ENCODE measurements at regions not wholly inside any gene's neighbourhood (a gene's known extent, or its start where the extent isn't known, plus 50 kb on each side); places are given as distances from the start of the nearest gene placed in this dataset.
A peak's percentile ranks its signal among the peaks of the same experiment; 100 is the strongest.

GRCh38 chr18:67362906-67363305, 153.6 kb downstream of the DSEL start:
- no peak overlapping the region for H3K4me3 ChIP-seq
- ATAC-seq (no peak), DNase-seq (no peak)
- intact Hi-C loops (cut with DNase I): no loop called here
- H3K36me3 ChIP-seq: no peaks in the 10 kb centered on the region
- no peaks in the 10 kb centered on the region for H3K9me3 ChIP-seq
- TF ChIP-seq CTCF (IDR thresholded peaks at IDR 0.05): no peak
- no peaks in the 10 kb centered on the region for H3K27me3 ChIP-seq
- no peak overlapping the region for H3K27ac ChIP-seq
- no peaks in the 10 kb centered on the region for H3K4me1 ChIP-seq

DNA sequence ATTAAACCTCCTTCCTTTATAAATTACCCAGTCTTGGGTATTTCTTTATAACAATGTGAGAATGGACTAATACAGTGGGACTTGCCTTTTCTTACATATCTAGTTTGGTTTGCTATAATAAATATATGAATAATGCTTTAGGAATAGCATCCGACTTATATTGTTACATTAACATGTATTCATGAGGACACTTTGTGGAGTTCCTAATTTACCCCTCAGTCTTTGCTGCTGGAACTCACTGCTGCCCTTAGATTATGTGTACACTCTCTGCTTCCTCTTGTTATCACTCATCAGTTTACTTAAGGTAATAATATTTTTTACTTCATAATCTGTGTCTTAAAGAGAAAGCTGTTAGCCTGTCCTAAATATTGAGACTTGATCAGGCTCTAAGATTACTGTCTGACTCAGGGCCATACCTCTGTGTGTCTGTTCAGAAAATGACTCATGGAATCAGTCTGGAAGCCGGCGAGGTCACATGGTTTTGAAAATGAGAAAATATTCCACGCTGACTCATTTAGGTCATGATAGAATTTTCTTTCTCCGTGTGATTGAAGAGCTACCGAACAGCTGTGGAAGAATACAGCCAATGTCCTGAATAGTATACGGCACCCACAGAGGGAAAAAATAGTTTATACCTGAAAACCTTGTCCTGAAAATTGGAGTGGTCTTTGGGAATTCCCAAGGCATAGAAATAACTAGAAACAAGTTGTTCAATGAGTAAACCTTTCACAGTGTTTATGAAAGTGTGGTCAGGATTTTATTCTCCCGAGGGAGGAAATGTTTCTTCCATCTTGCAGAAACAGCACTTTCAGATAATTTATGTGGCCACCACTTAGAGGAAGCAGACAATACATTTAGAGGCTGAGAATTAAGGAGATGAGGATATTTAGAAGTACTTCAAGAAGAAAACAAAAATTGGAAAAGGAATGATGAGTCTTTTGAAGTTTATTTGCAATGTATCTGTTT, 156.4 kb downstream of the DSEL start:
- intact Hi-C loops (cut with DNase I): no loop called here
- peak; percentile 62 for ATAC-seq
- no peaks in the 10 kb centered on the region for H3K36me3 ChIP-seq
- no peaks in the 10 kb centered on the region for H3K4me1 ChIP-seq
- H3K4me3 ChIP-seq: peak overlapping the region; percentile 17
- TF ChIP-seq CTCF (IDR thresholded peaks at IDR 0.05): no peak
- no peak overlapping the region for H3K27ac ChIP-seq
- DNase-seq: no peak
- H3K27me3 ChIP-seq: no peaks in the 10 kb centered on the region
- no peaks in the 10 kb centered on the region for H3K9me3 ChIP-seq

DNA sequence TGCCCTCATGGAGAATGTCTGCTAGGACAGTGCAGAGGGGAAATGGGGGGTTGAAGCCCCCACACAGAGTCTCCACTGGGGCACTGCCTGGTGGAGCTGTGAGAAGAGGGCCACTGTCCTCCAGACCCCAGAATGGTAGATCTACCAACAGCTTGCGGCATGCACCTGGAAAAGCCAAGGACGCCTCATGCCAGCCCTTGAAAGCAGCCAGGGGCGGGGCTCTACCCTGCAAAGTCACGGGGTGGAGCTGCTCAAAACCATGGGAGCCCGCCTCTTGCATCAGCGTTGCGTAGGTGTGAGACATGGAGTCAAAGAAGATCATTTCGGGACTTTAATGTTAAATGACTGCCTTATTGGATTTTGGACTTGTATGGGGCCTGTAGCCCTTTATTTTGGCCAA, 157.6 kb downstream of the DSEL start:
- Histone ChIP-seq H3K4me1 (no peaks in the 10 kb centered on the region), H3K36me3 (no peaks in the 10 kb centered on the region), H3K4me3 (no peak overlapping the region), H3K27ac (no peak overlapping the region), H3K27me3 (no peaks in the 10 kb centered on the region), H3K9me3 (no peaks in the 10 kb centered on the region)
- intact Hi-C loops (cut with DNase I): no loop called here
- no peak for TF ChIP-seq CTCF (IDR thresholded peaks at IDR 0.05)
- no peak for DNase-seq
- no peak for ATAC-seq

GRCh38 chr18:67354692-67355091, 161.8 kb downstream of the DSEL start:
- no peak for DNase-seq
- no peak for TF ChIP-seq CTCF (IDR thresholded peaks at IDR 0.05)
- Histone ChIP-seq H3K9me3 (no peaks in the 10 kb centered on the region), H3K4me1 (no peaks in the 10 kb centered on the region), H3K36me3 (no peaks in the 10 kb centered on the region), H3K27ac (no peak overlapping the region), H3K4me3 (no peak overlapping the region), H3K27me3 (no peaks in the 10 kb centered on the region)
- ATAC-seq: no peak
- intact Hi-C loops (cut with DNase I): no loop called here

- Histone ChIP-seq H3K27ac (no peak overlapping the region), H3K4me1 (no peaks in the 10 kb centered on the region), H3K9me3 (no peaks in the 10 kb centered on the region), H3K27me3 (no peaks in the 10 kb centered on the region), H3K4me3 (no peak overlapping the region), H3K36me3 (no peaks in the 10 kb centered on the region)
- DNase-seq (no peak), ATAC-seq (no peak)
- TF ChIP-seq CTCF (IDR thresholded peaks at IDR 0.05): no peak
- intact Hi-C loops (cut with DNase I): no loop called here
These were observed 162.4 kb downstream of the DSEL start for GRCh38 chr18:67354091-67354490.

Data from upper lobe of right lung (tissue), 1 donor.